KBM-7 (cell line): ENCODE measurements at regions not wholly inside any gene's neighbourhood (a gene's known extent, or its start where the extent isn't known, plus 50 kb on each side); places are given as distances from the start of the nearest gene placed in this dataset.

ENCODE experiments used
- DNase-seq: peaks from one replicate; pipeline ENCODE4 v3.0.0-alpha.2; 2015
- in situ Hi-C: fragments of 300-500 bp; cut with MboI; formaldehyde crosslinking; loops from 2 replicates; pipeline ENCODE4 v1.14.3; 2020; ENCODE audit warnings: low sequenced_read_pairs, low pct_unique_long_range_greater_than_20kb, mixed read lengths

DNA sequence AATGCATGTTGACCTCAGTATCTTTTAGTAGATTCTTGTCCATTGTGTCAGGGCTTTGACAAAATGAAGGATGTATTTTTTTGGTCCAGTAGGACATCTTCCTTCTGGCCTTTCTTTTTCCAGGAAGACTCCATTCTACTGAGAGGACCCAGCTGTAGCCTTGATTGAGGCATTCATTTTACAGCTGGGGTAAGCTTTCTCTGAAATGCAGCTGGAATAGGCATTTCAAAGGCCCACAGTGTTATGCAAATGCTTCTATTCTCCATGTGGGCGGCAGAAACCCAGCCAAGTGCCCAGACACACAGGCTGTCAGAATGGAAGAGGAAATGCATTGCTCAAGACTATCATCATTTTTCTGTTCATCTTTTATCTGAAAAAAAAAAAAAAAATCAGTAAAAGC, 629.0 kb upstream of the CDH8 start:
- in situ Hi-C loops: no loop called here
- no peak for DNase-seq

DNA sequence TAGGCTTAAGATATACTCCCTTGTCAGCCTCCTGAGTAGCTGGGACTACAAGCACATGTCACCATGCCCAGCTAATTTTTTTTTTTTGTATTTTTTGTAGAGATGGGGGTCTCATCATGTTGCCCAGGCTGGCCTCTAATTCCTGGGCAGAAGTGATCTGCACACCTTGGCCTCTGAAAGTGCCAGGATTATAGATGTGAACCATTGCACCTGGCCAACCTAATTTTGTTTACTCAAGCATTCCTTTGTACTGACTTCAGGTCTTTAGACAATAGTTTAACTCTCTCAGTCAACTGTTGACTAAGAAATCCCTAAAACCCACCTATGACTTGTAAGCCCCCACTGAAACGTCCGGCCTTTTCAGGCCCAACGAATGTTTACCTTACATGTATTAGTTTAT, 628.3 kb upstream of the CDH8 start:
- DNase-seq: no peak
- in situ Hi-C loops: no loop called here

DNA sequence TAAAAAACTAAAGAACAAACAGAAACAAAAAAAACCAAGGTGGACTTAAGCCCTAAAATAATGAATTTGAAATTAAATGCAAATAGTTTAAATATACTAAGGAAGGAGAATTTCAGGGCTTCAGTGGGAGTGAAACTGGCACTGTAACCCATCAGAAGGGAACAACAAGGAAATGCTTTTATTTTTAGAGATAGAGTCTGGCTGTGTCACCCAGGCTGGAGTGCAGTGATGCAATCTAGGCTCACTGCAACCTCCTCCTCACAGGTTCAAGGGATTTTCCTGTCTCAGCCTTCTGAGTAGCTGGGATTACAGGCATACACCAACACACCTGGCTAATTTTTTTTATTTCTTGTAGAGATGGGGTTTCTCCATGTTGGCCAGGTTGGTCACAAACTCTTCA, 625.2 kb upstream of the CDH8 start:
- in situ Hi-C loops: no loop called here
- DNase-seq: no peak

DNA sequence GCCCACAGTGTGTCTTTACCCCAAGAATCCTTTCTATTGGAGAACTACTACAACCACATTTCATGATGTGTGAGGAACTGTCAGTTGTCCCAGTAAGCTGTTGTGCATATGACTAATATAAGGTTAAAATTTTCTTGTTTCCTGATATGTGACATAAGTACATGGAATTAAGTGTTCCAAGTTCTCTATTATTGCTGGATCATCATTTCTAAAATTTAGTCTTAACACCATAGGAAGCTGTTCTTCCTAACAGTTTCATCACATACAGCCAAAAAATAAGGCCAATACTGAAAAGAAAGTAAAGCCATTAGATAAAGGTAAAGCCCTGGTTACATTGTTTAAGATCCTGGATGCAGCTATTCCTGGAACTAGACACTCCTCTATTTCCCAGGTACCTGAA, 620.9 kb upstream of the CDH8 start:
- in situ Hi-C loops: no loop called here

DNA sequence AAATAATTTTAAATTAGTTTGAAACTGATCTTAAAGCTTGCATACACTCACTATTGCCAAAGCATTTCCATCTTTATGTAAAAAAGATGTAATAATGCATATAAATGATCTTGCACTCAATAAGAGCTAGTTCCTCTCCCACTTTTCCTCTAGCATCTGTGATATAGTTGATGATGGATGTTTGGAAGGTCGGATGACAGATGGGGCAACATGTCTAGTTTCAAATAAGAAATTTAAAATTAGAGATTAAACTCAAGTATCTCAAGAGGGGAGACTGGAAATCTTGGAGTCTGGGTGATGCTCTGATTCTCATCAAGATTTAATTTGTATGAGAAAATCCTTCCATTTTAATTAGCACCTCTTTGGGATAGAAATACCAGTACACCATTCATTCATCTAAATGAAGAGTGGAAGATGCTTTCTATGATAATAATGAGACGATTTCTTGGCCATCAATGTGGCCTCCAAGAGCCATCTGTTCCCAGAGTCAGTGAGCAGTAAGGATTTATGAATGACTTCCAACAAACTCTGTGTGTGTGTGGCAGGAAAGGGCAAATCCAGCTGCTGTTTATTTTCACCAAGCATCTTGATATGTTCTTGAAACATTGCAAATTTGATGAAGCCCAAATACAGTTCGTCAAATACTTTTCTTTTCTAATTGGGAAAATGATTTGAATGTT, 616.3 kb upstream of the CDH8 start:
- in situ Hi-C loops: no loop called here
- DNase-seq: no peak

More for the DNA sequence above, 620.9 kb upstream of the CDH8 start:
- DNase-seq: no peak

DNA sequence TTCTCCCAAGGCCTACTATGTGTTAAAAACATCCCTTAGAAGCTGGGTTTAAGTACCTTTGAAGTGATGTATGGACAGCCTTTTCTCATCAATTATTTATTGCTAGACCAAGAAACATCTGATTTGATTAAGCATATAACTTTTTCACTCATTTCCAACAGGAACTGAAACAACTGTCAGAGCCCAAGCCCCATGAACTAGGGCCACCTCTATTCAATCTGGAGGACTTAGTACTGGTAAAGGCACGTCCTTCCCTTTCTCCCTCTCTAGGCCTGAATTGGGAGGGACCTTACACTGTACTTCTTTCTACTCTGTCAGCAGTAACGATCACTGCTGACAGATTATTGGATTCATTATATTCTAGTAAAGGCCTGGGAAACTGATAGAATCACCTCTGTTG, 612.0 kb upstream of the CDH8 start:
- in situ Hi-C loops: no loop called here
- no peak for DNase-seq

DNA sequence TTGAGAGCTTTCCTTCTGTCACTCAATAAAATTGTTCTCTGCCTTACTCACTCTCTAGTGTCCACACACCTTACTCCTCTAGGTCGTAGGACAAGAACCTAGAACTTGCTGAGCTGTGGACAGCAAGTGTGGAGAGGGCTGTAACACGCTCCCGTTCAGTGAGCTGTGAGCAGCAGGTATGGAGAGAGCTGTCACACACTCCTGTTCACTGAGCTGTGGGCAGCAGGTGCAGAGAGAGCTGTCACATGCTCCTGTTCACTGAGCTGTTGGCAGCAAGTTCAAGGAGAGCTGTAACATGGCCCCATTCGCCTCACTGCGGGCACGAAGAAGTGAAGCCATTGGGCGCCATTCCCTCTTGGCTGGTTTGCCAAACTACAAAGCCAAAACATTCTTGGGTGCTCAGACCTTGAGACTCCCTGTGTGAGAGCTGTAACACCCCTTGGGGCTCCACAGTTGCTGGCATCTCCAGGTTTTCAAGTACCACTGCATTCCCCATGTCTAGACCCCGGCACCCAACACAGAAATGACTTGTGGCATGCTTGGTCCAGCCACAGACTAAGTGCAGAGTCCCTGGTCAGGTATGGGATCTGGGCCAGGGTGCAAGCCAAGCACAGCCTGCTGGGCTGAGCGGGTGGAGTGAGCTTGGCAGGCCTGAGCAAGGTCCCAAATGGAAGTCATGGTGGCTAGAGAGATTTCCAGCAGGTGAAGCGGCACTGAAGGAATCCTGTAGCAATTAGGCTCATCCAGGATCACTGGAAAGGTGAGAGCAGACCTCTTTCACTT, 608.0 kb upstream of the CDH8 start:
- DNase-seq: no peak
- in situ Hi-C loops: no loop called here

DNA sequence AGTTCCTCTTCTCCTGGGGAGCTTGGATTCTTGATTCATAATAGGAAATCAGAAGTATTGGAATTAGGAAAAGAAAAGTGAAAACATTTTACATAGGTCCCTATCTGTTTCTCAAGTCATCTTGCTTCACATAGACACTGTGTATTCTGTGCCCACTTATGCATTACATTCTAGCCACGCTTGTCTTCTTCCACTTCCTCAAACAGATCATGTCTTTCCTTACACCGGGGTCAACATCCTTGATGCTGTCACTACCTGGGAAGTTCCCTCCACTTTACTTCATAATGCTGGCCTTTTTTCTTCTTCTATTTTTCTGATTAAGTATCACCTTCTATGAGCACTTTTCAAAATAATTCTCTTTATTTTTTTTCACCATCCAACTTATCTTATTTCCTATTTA, 606.4 kb upstream of the CDH8 start:
- DNase-seq: no peak
- in situ Hi-C loops: no loop called here

DNA sequence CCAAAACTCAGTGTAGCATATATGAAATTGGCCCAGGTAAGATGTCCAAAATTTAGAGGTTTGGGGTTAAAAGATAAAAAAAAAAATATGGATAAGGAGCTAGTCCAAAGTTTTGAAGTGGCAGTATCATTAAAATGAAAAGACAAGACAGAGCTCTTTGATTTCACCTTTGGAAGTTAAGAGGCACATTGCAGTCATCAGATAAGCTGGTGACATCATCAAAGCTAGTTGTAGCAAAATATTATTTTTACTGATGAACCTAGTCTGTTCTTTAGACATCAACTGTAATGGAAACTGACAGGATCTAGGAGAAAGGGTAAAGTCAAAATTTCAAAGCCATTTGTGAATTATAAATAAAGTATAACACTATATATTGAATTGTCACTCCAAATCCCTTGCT, 603.7 kb upstream of the CDH8 start:
- no peak for DNase-seq
- in situ Hi-C loops: no loop called here

DNA sequence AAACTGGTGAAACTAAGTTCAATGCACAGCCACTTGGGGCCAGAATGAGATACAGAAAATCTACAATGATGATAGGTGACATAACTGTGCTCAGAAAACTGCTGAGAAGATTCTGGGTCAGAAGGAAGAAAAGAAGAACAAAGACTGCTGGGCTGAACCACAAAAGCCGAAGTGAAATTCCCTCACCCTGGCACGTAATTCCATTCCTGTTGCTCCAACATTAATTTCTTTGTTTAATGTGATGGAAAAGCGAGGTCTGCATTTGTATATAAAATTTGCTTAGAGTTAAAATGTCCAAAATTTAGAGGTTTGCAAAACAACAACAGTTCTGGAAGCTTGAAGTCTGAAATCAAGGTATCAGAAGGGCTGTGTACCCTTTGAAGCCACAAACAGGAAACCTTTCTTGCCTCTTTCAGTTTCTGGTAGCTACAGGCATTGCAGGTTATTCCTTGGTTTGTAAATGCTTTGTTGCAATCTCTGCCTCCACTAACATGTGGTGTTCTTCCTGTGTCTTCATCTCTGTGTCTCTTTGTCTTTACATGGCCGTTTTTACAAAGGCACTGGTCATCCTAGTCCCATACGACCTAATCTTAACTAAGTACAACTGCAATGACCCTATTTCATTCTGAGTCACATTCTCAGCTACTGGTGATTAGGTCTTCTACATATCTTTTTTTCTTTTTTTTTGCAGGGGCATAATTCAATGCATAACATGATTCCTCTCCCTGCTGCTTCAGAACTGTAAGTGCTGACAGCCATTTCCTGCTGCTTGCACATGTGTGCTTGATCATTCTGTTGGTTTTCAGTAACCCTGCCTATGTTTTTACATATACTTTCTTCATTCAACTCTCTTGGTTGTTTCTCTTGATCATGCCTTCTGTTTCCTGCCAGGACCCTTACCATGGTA, 603.0 kb upstream of the CDH8 start:
- no peak for DNase-seq
- in situ Hi-C loops: no loop called here

DNA sequence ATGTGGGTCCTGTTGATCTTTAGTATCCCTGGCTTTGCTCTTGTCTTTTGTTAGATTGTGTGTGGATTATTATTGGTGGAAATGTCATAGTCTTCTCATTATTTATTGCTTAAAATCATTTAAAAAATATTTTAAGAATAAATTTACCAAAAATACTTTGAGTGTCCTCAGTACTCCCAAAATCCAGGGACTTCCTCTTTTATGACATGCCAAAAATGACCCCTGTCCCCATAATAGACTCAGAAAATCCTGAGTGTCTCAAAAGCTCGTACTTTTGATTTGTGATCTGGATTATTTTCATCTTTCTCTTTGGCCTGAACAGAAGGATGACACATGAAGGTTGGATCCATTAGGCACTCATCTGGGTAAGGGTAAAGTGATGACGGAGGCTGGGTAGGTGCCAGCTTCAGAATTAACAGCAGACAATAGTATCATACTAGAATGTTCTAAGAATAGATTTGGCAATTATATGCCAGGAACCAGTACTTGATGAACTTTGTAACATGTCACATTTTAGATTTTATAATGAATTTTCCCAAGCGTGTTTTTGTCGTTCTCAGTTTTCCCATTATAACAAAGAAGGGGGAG, 602.2 kb upstream of the CDH8 start:
- in situ Hi-C loops: no loop called here
- DNase-seq: no peak

DNA sequence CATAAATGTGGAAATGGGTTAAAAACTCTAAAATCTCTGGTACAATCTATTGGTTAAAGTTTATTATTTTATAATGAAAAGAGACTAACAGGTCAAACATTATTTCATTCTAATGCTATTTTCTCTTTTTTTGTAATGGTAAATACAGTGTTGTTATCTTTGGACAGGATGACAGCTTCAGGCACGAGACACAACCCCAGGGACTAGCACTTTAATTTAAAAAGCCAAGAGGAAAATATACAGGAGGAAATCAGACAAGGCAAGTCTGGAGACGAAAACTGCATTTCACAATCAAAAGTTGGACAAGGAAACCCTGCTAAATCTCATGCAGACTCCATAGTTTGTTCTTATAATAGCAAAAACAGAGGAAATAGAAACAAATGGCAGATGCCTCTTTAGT, 589.1 kb upstream of the CDH8 start:
- DNase-seq: no peak
- in situ Hi-C loops: no loop called here

DNA sequence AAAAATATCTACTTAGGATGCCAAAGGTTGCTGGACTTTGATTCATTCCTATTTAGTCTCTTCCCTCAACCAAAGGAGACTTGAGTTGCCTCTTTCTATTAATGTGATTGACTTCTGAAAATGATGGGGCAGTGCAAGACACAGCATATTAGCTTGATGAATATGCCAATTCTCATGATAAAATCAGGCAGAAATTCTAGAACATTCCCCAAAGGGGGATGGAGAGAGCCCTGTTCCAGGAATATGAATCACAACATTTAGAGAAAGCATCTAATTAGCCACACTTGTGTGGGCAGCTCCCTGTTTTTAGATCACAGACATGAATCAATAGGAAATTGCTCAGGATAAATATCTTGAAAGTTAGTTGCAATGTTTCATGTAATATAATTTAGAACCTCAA, 584.0 kb upstream of the CDH8 start:
- DNase-seq: no peak
- in situ Hi-C loops: no loop called here

DNA sequence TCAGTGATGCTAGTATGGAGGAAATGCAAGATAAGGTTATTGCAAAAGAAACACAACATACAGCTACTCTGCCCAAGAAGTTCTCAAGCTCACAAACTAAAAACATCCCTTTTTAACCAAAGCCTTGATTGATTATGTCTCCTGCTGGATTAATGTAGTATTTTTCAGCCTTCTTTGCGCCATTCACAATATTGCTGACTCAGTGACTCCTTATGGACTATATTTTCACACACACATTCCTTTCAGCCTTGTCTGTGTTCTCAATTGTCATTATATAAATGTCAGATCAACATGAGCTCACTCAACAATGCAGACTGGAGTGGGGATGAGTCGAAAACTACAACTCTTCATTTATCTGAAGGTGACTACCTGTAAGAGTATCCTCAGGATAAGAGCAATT, 579.3 kb upstream of the CDH8 start:
- no peak for DNase-seq
- in situ Hi-C loops: no loop called here

DNA sequence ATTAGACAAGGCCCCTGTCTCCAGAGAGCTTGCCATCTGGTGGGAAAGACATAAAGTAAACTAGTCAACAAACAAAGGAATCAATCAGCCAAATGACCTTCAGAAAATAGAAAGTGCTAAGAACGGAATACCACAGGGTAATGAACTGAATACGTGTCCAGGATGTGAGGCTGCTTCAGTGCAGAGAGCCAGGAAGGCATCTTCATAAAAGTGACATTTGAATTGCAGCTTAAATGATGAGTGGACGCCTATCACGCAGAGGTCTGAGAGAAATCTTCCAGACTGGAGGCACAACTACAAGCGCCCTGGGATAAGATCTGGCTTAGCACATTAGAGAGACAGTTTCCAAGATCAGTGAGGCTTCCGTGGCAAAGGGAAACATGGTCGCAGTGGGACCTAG, 574.1 kb upstream of the CDH8 start:
- no peak for DNase-seq
- in situ Hi-C loops: no loop called here

DNA sequence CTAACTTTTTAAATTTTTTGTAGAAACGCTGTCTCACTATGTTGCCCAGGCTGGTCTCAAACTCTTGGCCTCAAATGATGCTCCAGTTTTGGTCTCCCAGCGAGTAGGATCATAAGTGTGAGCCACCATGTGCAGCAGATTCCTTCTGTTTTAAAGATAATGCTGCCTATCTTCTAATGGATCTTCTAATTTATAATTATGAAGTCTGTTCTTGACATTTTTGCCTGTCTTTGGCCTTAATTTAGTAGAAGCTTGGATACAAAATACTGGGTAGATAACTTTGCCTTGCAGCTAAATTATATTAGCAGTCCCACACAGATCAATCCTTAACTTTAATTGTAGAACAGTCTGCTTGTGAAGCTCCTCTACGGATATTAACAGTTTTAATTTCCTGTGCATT, 566.6 kb upstream of the CDH8 start:
- in situ Hi-C loops: no loop called here

DNA sequence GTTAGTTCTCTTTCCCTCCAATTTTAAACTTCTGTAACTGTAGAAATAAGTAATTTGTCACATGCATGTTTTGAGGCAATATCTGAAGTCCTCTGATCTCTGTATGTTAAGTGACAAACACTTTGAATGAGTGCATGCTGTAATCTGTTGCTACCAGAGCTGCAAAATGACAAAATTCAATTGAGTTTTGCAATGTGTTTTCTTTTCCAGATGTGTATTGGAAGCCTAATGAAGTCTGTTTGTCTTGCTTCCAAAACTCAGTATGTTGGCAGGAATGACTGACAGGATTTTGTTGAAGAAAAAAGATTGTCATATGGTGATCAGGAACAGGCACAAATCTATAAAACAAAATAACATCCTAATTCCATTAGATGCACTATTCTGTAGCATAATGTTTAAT, 561.6 kb upstream of the CDH8 start:
- in situ Hi-C loops: no loop called here
- DNase-seq: no peak

More for the DNA sequence above, 566.6 kb upstream of the CDH8 start:
- DNase-seq: no peak

DNA sequence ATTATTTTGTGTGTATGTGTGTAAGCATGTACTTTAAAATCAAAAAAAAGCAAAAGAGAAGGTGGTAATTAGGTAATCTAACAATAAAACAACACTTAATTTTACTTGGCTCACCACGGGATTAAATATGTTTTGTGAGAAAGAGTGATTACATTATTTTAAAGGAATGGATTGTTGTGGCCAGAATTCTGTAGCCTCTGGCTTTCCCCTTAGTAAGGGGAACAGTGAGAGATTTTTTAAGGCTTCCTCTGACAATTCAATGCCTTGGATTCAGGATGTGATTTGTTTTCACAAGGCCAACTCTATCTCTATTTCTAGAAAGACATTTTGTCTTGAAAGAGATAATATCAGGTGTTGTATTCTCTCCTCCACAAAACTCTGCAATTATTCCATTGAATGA, 560.3 kb upstream of the CDH8 start:
- in situ Hi-C loops: no loop called here
- DNase-seq: no peak

DNA sequence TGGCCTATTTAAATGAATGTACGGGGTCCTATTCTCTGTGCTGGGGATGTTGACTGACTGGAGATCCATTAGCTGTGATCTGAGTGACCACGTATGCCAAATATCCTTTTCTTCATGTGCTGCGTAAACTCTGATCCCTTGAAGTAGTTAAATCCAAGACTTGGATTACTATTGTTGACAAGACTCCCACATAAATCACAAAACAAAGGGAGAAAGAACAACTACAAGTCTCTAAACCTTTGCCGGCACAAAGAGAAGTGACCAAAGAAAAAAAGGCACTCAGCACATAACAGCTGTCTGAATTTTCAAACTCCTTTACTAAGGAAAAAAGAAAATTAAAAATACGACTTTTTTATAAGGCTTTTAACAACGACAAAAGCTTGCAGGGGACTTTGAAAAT, 559.9 kb upstream of the CDH8 start:
- DNase-seq: no peak
- in situ Hi-C loops: no loop called here
